Stimulated activated CD8-positive, alpha-beta memory T cell treated with anti-CD3 and anti-CD28 coated beads, Interleukin-4, amount 100 ng/mL, for 4 hours (primary cell): ENCODE measurements at regions not wholly inside any gene's neighbourhood (a gene's known extent, or its start where the extent isn't known, plus 50 kb on each side); places are given as distances from the start of the nearest gene placed in this dataset.

Source experiments
- DNase-seq, 2 donors: peaks; one replicate each; pipeline ENCODE4 v3.0.0-alpha.2; 2020; ENCODE audit warnings: low read depth in 2 of 2, low spot score in 1 of 2

- DNase-seq = no peak
Measured at GRCh38 chr15:98382139-98382538, 266.2 kb upstream of the IGF1R start.

- DNase-seq = no peak
Measured at GRCh38 chr15:98383571-98383970, 264.8 kb upstream of the IGF1R start.

DNA sequence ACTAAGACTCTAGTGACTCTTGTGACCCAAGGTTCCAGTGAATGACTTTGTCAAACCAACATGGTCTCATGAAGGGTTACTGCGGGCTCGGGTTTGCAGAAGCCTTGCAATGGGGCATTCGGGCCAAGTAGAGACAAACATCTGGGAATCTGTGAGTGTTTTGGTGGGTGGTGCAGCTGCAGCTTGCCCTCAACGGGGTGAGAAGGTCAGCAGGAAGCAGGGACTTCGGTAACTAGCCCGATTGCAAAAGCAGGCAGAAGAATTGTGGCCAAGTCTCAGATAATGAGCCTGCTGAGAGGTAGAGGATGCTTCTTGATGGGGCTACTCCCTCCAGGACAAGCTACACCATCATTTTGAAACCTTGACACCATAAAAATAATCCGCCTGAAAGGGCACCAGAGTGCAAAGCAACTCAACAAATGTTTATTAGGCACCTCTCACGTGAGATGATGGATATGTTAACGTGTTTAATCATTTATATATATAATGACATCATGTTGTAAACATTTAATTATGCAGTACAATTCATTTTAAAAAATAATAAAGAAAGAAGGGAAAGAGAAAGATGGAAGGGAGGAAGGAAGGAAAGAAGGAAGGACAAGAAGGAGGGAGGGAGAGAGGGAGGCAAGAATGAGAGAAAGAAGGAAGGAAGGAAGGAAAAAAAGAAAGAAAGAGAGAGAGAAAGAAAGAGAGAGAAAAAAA is 263.9 kb upstream of the IGF1R start:
- DNase-seq = no peak

- no peak for DNase-seq
Measured at GRCh38 chr15:98385752-98386381, 262.5 kb upstream of the IGF1R start.

GRCh38 chr15:98386561-98386960 is 261.8 kb upstream of the IGF1R start:
- DNase-seq = no peak

DNA sequence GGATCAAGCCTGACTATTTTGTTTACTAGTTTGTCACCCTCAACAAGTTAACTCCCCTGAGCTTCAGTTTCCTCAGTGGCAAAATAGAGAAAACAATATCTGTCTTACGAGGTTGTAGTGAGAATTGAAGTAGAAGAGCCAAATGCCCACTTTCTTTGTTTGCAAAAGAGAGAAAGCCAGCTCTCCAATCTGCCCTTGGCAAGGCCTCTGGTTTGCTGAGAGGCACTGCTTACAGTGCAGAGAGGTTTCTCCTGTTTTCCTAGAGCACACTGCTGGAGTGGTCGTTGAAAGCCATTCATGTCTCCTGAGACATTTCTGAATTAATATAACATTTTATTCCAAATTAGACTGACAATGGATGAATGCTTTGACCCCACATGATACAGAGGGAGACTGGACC is 260.5 kb upstream of the IGF1R start:
- DNase-seq = no peak

- no peak for DNase-seq
Measured at GRCh38 chr15:98390946-98391530, 257.3 kb upstream of the IGF1R start.

- no peak for DNase-seq
Measured at GRCh38 chr15:98391568-98391967, 256.8 kb upstream of the IGF1R start.

DNA sequence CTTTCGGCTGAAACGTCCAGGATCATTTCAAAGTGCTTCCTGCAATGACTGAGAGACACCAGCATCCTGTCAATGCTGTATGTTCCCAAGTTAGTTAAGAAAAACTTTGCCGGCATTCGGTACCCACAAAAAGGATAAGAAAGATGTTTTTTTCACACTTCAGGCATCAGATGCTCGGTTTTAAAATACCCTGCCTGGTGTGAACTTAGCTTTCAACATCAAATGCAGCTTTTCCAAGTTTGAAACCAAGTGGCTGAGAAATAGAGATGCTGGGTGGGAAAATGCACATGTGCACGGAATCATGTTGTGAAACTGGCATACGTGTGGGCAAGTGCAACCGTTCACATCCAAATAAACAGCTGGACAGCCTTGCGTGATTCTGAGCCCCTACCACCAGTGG is 254.9 kb upstream of the IGF1R start:
- no peak for DNase-seq

DNA sequence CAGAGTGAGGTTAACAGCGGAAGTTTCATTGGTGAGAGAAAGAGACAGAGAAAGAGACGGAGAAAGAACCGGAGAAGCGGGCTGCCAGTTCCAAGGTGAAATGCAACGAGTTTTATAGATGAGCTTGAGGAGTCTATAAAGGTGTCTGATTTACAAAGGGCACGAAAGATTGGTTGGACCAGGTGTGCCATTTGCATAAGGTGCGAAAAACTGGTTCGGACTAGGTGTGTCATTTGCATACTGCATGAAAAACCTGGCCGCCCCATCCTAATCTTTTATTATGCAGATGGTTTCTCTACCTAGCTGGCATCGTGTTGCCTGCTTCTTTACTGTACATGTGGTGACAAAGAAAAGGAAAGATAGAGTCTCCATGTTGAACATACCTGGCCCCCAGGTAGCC is 253.8 kb upstream of the IGF1R start:
- DNase-seq = no peak

GRCh38 chr15:98395974-98396610 is 252.2 kb upstream of the IGF1R start:
- no peak for DNase-seq

DNA sequence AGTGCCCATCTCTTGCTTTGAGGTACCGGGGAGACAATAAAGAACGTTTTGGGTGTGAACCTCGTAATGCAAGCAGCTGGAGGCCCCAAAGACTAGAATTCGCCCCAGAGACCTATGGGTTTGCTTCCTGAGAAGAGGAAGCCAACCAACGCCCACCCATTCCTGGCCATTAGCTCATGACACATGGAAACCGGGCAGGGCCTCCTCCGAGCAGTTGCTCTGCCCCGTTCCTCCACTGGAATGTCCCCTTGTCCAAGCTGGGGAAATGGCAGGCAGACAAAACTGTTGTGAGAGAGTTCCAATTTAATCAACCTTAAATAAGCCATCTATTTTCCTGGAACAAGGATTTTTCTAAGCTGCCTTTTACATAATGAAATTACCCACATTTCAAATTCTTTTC is 250.9 kb upstream of the IGF1R start:
- DNase-seq = no peak

- DNase-seq = no peak
Measured at GRCh38 chr15:98398056-98398455, 250.3 kb upstream of the IGF1R start.

GRCh38 chr15:98398886-98399285 is 249.5 kb upstream of the IGF1R start:
- DNase-seq = no peak

- no peak for DNase-seq
Measured at GRCh38 chr15:98400120-98400519, 248.2 kb upstream of the IGF1R start.

DNA sequence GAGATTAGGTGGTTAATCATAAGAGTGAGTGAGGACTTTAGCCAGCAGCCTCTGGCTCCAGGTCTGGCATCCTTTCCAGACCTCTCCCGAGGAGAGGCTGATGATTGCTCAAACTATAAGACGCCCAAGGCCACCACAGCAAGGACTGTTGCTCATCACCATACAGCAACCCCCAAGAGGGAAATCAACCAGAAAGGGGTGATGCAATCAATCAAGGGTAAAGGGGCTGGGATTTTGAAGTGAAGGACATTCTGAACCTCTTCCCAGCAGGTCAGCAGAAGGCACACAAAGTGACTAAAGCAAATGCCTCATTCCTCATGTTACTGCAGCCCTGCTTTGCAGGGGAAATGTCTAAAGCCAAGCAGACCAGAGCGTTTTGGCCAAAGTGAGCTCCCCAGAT is 247.3 kb upstream of the IGF1R start:
- DNase-seq = no peak

- no peak for DNase-seq
Measured at GRCh38 chr15:98402486-98402885, 245.9 kb upstream of the IGF1R start.

GRCh38 chr15:98403169-98403568 is 245.2 kb upstream of the IGF1R start:
- no peak for DNase-seq

DNA sequence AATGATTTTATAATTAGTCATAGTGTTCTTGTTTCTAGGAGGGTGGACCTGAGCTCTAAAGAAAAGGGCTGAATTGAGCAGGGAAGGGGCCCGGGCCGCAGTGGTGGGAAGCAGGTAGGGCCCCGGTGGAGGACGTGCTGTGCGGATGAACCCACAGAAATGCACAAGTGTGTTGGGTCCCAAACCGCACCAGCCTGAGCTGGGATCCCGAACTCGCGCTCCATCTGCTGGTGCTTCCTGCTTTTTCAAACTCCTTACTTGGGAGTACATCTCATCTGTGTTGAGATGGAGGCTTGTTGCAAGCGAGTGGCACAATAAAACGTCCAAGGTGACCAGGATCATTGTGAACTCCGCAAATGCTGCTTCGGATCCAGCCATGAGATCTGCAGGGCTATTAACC is 244.8 kb upstream of the IGF1R start:
- no peak for DNase-seq

- DNase-seq = no peak
Measured at GRCh38 chr15:98405013-98405412, 243.3 kb upstream of the IGF1R start.

- DNase-seq = no peak
Measured at GRCh38 chr15:98408231-98408630, 240.1 kb upstream of the IGF1R start.

DNA sequence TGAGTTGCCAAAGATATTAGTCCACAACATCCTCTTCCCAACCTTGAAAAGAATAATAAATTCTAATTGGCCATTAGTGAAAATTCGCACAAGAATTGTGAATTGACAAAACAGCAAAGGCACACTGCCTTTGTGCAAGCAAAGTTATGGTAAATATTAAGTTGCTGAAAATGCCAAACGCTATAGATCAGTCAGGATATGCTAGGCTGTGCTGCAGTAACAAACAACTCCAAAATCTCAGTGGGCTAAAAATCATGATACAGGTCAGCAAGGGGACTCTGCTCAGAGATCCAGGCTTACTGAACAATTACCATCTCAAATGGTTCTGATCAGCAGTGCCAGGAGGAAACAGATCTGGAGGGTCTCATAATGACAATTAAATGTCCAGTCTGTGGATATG is 238.0 kb upstream of the IGF1R start:
- no peak for DNase-seq
